GM12878 (cell line): ENCODE measurements at regions not wholly inside any gene's neighbourhood (a gene's known extent, or its start where the extent isn't known, plus 50 kb on each side); places are given as distances from the start of the nearest gene placed in this dataset.

Experiments
- ATAC-seq: fragments of 200-7000 bp; cut with Tn5 transposase; 3 replicates; pipeline ENCODE4 v1.9.1; 2020; ENCODE audit warnings: mild to moderate bottlenecking, moderate library complexity
- BruUV-seq: library from RNA; stranded (reverse); fragments of 400-500 nt; replicated peaks from 2 replicates; lab custom pipeline; 2021; lab: Mats Ljungman, UMichigan
- CTCF ChIA-PET: fragments of 300-600 bp; sonication (Branson Sonifier 250); formaldehyde crosslinking; extraction: SDS; loops from one replicate; lab custom pipeline; 2021; ENCODE audit warnings: inconsistent platforms; lab: Yijun Ruan, JAX
- POLR2A ChIA-PET: fragments of 350-600 bp; formaldehyde crosslinking; extraction: SDS; loops from one replicate; lab custom pipeline; 2021; ENCODE audit warnings: inconsistent platforms; lab: Charles Lee
- RAD21 ChIA-PET: fragments of 300-600 bp; sonication (Branson Sonifier 250); formaldehyde crosslinking; loops from one replicate; lab custom pipeline; 2023; ENCODE audit warnings: antibody characterized with exemption; ENCODE audit not compliant: unreplicated experiment; lab: Charles Lee
- SMC1A ChIA-PET: fragments of 300-600 bp; sonication (Branson Sonifier 250); formaldehyde crosslinking; loops from one replicate; lab custom pipeline; 2023; ENCODE audit not compliant: unreplicated experiment, uncharacterized antibody; lab: Charles Lee
- DNase-seq: peaks from one replicate; pipeline ENCODE4 v3.0.0-alpha.2; 2011; ENCODE audit warnings: low read depth, low spot score
- FAIRE-seq: peaks from 3 replicates; lab custom pipeline; 2011; peaks lifted over from hg19 to GRCh38; lab: Jason Lieb, UNC
- H2AFZ ChIP-seq: 2 replicates; pipeline ENCODE4 v1.6.0; 2011; ENCODE audit warnings: low read depth, low read length, control low read depth; ENCODE audit not compliant: control insufficient read depth
- H3K27ac ChIP-seq: 2 replicates; pipeline ENCODE4 v1.5.1; 2011; ENCODE audit warnings: control low read depth; ENCODE audit not compliant: control insufficient read depth, insufficient read depth
- H3K27me3 ChIP-seq, 2 experiments: replicated peaks in 1 of 2; 2 replicates each; pipeline versions ENCODE4 v1.6.0 to v1.6.1; 2011; ENCODE audit warnings: low read length in 1 of 2; ENCODE audit not compliant: control insufficient read depth in 2 of 2, insufficient read depth in 2 of 2
- H3K36me3 ChIP-seq, 2 experiments: 2 replicates each; pipeline ENCODE4 v1.5.1; 2011; ENCODE audit warnings: low read length in 1 of 2; ENCODE audit not compliant: control insufficient read depth in 2 of 2, insufficient read depth in 2 of 2
- H3K4me1 ChIP-seq: 2 replicates; pipeline ENCODE4 v1.6.1; 2011; ENCODE audit warnings: mild to moderate bottlenecking, low read length, moderate library complexity, mixed read lengths; ENCODE audit not compliant: control insufficient read depth, insufficient read depth
- H3K4me2 ChIP-seq: 2 replicates; pipeline ENCODE4 v1.6.0; 2011; ENCODE audit warnings: control low read depth; ENCODE audit not compliant: control insufficient read depth, insufficient read depth
- H3K4me3 ChIP-seq: fragments of 200-600 bp; sonication (generic); 2 replicates; pipeline ENCODE4 v1.5.1; 2016
- H3K79me2 ChIP-seq: 2 replicates; pipeline ENCODE4 v1.6.0; 2011; ENCODE audit warnings: low read length; ENCODE audit not compliant: control insufficient read depth, insufficient read depth
- H3K9ac ChIP-seq: 2 replicates; pipeline ENCODE4 v1.8.0; 2011; ENCODE audit warnings: low read length, control low read depth, mixed read lengths; ENCODE audit not compliant: control insufficient read depth, insufficient read depth
- H3K9me3 ChIP-seq: replicated peaks from 3 replicates; pipeline ENCODE4 v1.5.1; 2011; ENCODE audit warnings: mild to moderate bottlenecking, low read length; ENCODE audit not compliant: control insufficient read depth, insufficient read depth
- H4K20me1 ChIP-seq: 2 replicates; pipeline ENCODE4 v1.6.0; 2011; ENCODE audit not compliant: control insufficient read depth, insufficient read depth
- ATF2 ChIP-seq: IDR thresholded peaks from 2 replicates; pipeline ENCODE4 v1.6.1; 2012; ENCODE audit warnings: low read length, inconsistent platforms
- CBX5 ChIP-seq: sonication (generic); IDR thresholded peaks from 2 replicates; pipeline ENCODE4 v1.6.1; 2016; ENCODE audit warnings: low read depth, moderate library complexity, mild to moderate bottlenecking, inconsistent platforms
- HDGF ChIP-seq: fragments of 450-650 bp; IDR thresholded peaks from 2 replicates; pipeline ENCODE4 v1.6.1; 2016; ENCODE audit warnings: antibody characterized with exemption
- MXI1 ChIP-seq: fragments of 150-350 bp; IDR thresholded peaks from 2 replicates; pipeline ENCODE4 v1.6.1; 2011; ENCODE audit warnings: low read depth, mild to moderate bottlenecking, inconsistent platforms, low read length, improper control_type of control experiment
- MYB ChIP-seq: fragments of 150-350 bp; IDR thresholded peaks from 2 replicates; pipeline ENCODE4 v1.6.1; 2014; ENCODE audit warnings: mild to moderate bottlenecking, low read depth, low read length, borderline replicate concordance
- NFXL1 ChIP-seq: fragments of 450-650 bp; IDR thresholded peaks from 2 replicates; pipeline ENCODE4 v1.6.1; 2017; ENCODE audit warnings: antibody characterized with exemption, mild to moderate bottlenecking, borderline replicate concordance
- RB1 ChIP-seq: fragments of 450-650 bp; formaldehyde crosslinking; IDR thresholded peaks from 2 replicates; pipeline ENCODE4 v1.6.1; 2017; ENCODE audit warnings: mild to moderate bottlenecking, borderline replicate concordance
- RELA ChIP-seq: fragments of 450-650 bp; IDR thresholded peaks from 2 replicates; pipeline ENCODE4 v1.8.0; 2014; ENCODE audit warnings: borderline replicate concordance; ENCODE audit not compliant: partially characterized antibody
- SMC3 ChIP-seq: IDR thresholded peaks from 2 replicates; pipeline ENCODE4 v1.6.1; 2011; ENCODE audit warnings: low read length, improper control_type of control experiment, borderline replicate concordance
- SREBF2 ChIP-seq: IDR thresholded peaks from 2 replicates; pipeline ENCODE4 v1.6.1; 2012; ENCODE audit warnings: mild to moderate bottlenecking, low read length
- TBL1XR1 ChIP-seq: IDR thresholded peaks from 2 replicates; pipeline ENCODE4 v1.6.1; 2012; ENCODE audit warnings: low read depth, low read length, improper control_type of control experiment
- YBX1 ChIP-seq: fragments of 450-650 bp; IDR thresholded peaks from 2 replicates; pipeline ENCODE4 v1.6.1; 2016; ENCODE audit warnings: antibody characterized with exemption
- ZNF24 ChIP-seq: fragments of 450-650 bp; IDR thresholded peaks from 2 replicates; pipeline ENCODE4 v1.6.1; 2017; ENCODE audit warnings: antibody characterized with exemption, mild to moderate bottlenecking
- ZNF687 ChIP-seq: fragments of 450-650 bp; IDR thresholded peaks from 2 replicates; pipeline ENCODE4 v1.6.1; 2017; ENCODE audit warnings: mild to moderate bottlenecking, moderate library complexity
- WGBS: methylation state at CpG from one replicate; pipeline ENCODE4 v1.1.6; 2016; ENCODE audit warnings: low lambda C conversion rate; ENCODE audit not compliant: insufficient replicate concordance, insufficient coverage; ENCODE audit errors: missing lambda C conversion rate; 5-methylcytosine and 5-hydroxymethylcytosine counted together
- in situ Hi-C: fragments of 300-500 bp; cut with MboI; formaldehyde crosslinking; loops from 9 replicates; pipeline ENCODE4 v1.14.3; 2018; ENCODE audit warnings: mixed read lengths
- intact Hi-C: fragments of 100-400 bp; cut with micrococcal nuclease; formaldehyde crosslinking; loops from one replicate; pipeline ENCODE4 v1.14.2; 2022; ENCODE audit not compliant: unreplicated experiment

GRCh38 chr16:9188721-9189120 lies 97.3 kb downstream of the HAPSTR1 start:
- H3K9ac ChIP-seq, result no peak overlapping the region
- no peak for TF ChIP-seq RB1
- no peak for TF ChIP-seq SMC3
- TF ChIP-seq ZNF24, result no peak
- TF ChIP-seq YBX1, result no peak
- TF ChIP-seq NFXL1, result no peak
- no peak for TF ChIP-seq ATF2
- no peak for TF ChIP-seq MYB
- no peak for TF ChIP-seq RELA
- TF ChIP-seq MXI1, result no peak
- no peak for TF ChIP-seq ZNF687
- no peak for TF ChIP-seq CBX5
- TF ChIP-seq HDGF, result no peak
- TF ChIP-seq TBL1XR1, result no peak
- TF ChIP-seq SREBF2, result no peak
- TF ChIP-seq, all 136 proteins: peak for 0
- WGBS, result 36% methylated on average over 3 of the region's 3 CpGs
- Histone ChIP-seq H3K4me3 (no peak overlapping the region), H3K4me2 (no peak overlapping the region), H3K27ac (no peak overlapping the region), H3K9me3 (no peaks in the 10 kb centered on the region), H3K4me1 (no peaks in the 10 kb centered on the region), H4K20me1 (no peaks in the 10 kb centered on the region), H3K36me3 (no peaks in the 10 kb centered on the region), H3K79me2 (no peaks in the 10 kb centered on the region), H2AFZ (no peak overlapping the region), H3K27me3 (no peaks in the 10 kb centered on the region)
- no TSS peak for BruUV-seq
- POLR2A ChIA-PET, result no interaction called here
- FAIRE-seq, result no peak
- RAD21 ChIA-PET, result no interaction called here
- SMC1A ChIA-PET, result no interaction called here
- CTCF ChIA-PET, result no interaction called here
- intact Hi-C loops, result no loop called here
- no peak for DNase-seq
- ATAC-seq, result no peak
- in situ Hi-C loops, result no loop called here
